BE2C (cell line): ENCODE measurements at regions not wholly inside any gene's neighbourhood (a gene's known extent, or its start where the extent isn't known, plus 50 kb on each side); places are given as distances from the start of the nearest gene placed in this dataset.

Source experiments
- DNase-seq: peaks from one replicate; pipeline ENCODE4 v3.0.0-alpha.2; 2020
- H3K27me3 ChIP-seq: fragments of 250-450 bp; sonication (Bioruptor Pico); 2 replicates; pipeline ENCODE4 v1.5.1; 2020; ENCODE audit warnings: mild to moderate bottlenecking
- H3K36me3 ChIP-seq: fragments of 250-450 bp; sonication (Bioruptor Pico); 2 replicates; pipeline ENCODE4 v1.5.1; 2020; ENCODE audit warnings: mild to moderate bottlenecking
- H3K4me1 ChIP-seq: fragments of 250-450 bp; sonication (Bioruptor Pico); 2 replicates; pipeline ENCODE4 v1.5.1; 2020
- H3K4me3 ChIP-seq: 2 replicates; pipeline ENCODE4 v1.5.1; 2011; ENCODE audit warnings: low read depth, low read length
- H3K9me3 ChIP-seq: fragments of 250-450 bp; sonication (Bioruptor Pico); 2 replicates; pipeline ENCODE4 v1.5.1; 2020
- CTCF ChIP-seq: IDR thresholded peaks from 2 replicates; pipeline ENCODE4 v1.5.1; 2012; ENCODE audit warnings: mild to moderate bottlenecking, low read depth, low read length

GRCh38 chr19:31723101-31723500 lies 373.9 kb upstream of the TSHZ3 start:
- Histone ChIP-seq H3K4me1 (no peaks in the 10 kb centered on the region), H3K9me3 (no peaks in the 10 kb centered on the region), H3K27me3 (no peaks in the 10 kb centered on the region; the same call in none of the 2 replicates), H3K36me3 (no peaks in the 10 kb centered on the region), H3K4me3 (no peak overlapping the region)
- no peak for DNase-seq
- no peak for TF ChIP-seq CTCF

GRCh38 chr19:31725051-31725450 lies 375.8 kb upstream of the TSHZ3 start:
- Histone ChIP-seq H3K27me3 (no peaks in the 10 kb centered on the region), H3K4me1 (no peaks in the 10 kb centered on the region), H3K36me3 (no peaks in the 10 kb centered on the region), H3K4me3 (no peak overlapping the region), H3K9me3 (no peaks in the 10 kb centered on the region)
- no peak for TF ChIP-seq CTCF
- DNase-seq, result no peak

- TF ChIP-seq CTCF, result no peak
- H3K4me1 ChIP-seq, result no peaks in the 10 kb centered on the region
- H3K36me3 ChIP-seq, result no peaks in the 10 kb centered on the region
- no peaks in the 10 kb centered on the region for H3K27me3 ChIP-seq
- no peaks in the 10 kb centered on the region for H3K9me3 ChIP-seq
- no peak for DNase-seq
- H3K4me3 ChIP-seq, result no peak overlapping the region
Measured at GRCh38 chr19:31727536-31727935, 378.3 kb upstream of the TSHZ3 start.

- no peak for TF ChIP-seq CTCF
- no peaks in the 10 kb centered on the region for H3K4me1 ChIP-seq
- no peaks in the 10 kb centered on the region for H3K27me3 ChIP-seq
- DNase-seq, result no peak
- no peaks in the 10 kb centered on the region for H3K36me3 ChIP-seq
- H3K9me3 ChIP-seq, result no peaks in the 10 kb centered on the region
- H3K4me3 ChIP-seq, result no peak overlapping the region
Measured at GRCh38 chr19:31730270-31730669, 381.0 kb upstream of the TSHZ3 start.

GRCh38 chr19:31733591-31733990 lies 384.4 kb upstream of the TSHZ3 start:
- H3K9me3 ChIP-seq, result no peaks in the 10 kb centered on the region
- no peak for TF ChIP-seq CTCF
- no peaks in the 10 kb centered on the region for H3K4me1 ChIP-seq
- no peaks in the 10 kb centered on the region for H3K27me3 ChIP-seq
- DNase-seq, result no peak
- no peaks in the 10 kb centered on the region for H3K36me3 ChIP-seq
- no peak overlapping the region for H3K4me3 ChIP-seq

- no peak for DNase-seq
- no peaks in the 10 kb centered on the region for H3K9me3 ChIP-seq
- TF ChIP-seq CTCF, result no peak
Measured at GRCh38 chr19:31742249-31742648, 393.0 kb upstream of the TSHZ3 start.

More at GRCh38 chr19:31742249-31742648, 393.0 kb upstream of the TSHZ3 start:
- Histone ChIP-seq H3K4me3 (no peak overlapping the region), H3K4me1 (no peaks in the 10 kb centered on the region), H3K27me3 (no peaks in the 10 kb centered on the region), H3K36me3 (no peaks in the 10 kb centered on the region)
